B cell (primary cell): ENCODE measurements at regions not wholly inside any gene's neighbourhood (a gene's known extent, or its start where the extent isn't known, plus 50 kb on each side); places are given as distances from the start of the nearest gene placed in this dataset.

Experiments
- ATAC-seq: fragments of 200-7000 bp; cut with Tn5 transposase; one replicate; pipeline ENCODE4 v1.10.0; 2021; ENCODE audit warnings: low read depth, mild to moderate bottlenecking, moderate number of reproducible peaks, moderate library complexity
- CTCF ChIA-PET: fragments of 350-600 bp; sonication (Branson Sonifier 250); formaldehyde crosslinking; loops from one replicate; lab custom pipeline; 2021; ENCODE audit warnings: antibody characterized with exemption, inconsistent platforms; lab: Charles Lee
- POLR2A ChIA-PET: fragments of 350-600 bp; sonication (Branson Sonifier 250); formaldehyde crosslinking; loops from one replicate; lab custom pipeline; 2021; ENCODE audit warnings: antibody characterized with exemption; lab: Charles Lee
- DNase-seq: peaks from one replicate; pipeline ENCODE4 v3.0.0; 2013
- H2AFZ ChIP-seq: 2 replicates; pipeline ENCODE4 v1.6.1; 2012; ENCODE audit warnings: mild to moderate bottlenecking, low read depth, low read length; ENCODE audit not compliant: insufficient read depth, poor library complexity, severe bottlenecking
- H3K27ac ChIP-seq, 2 donors: 1 replicate in 1 of 2; 2 replicates in 1 of 2; pipeline ENCODE4 v1.5.1; 2012 to 2013; ENCODE audit warnings: low read length in 2 of 2, mild to moderate bottlenecking in 2 of 2, moderate library complexity in 1 of 2
- H3K27me3 ChIP-seq, 4 experiments: fragments of 200-600 bp in 1 of 4; sonication (generic) in 1 of 4; replicated peaks in 1 of 4; 1 replicate in 2 of 4; 2 replicates in 2 of 4; pipeline versions ENCODE4 v1.6.1 to v1.7.0; 2013 to 2016; ENCODE audit warnings: low read length in 3 of 4, mild to moderate bottlenecking in 2 of 4, mixed read lengths in 1 of 4, moderate library complexity in 1 of 4; ENCODE audit not compliant: insufficient read depth in 4 of 4, control insufficient read depth in 3 of 4; ENCODE audit errors: control extremely low read depth in 1 of 4
- H3K36me3 ChIP-seq, 2 experiments: replicated peaks in 1 of 2; 1 replicate in 1 of 2; 2 replicates in 1 of 2; pipeline versions ENCODE4 v1.6.1 to v1.7.1; 2013; ENCODE audit warnings: low read length in 1 of 2; ENCODE audit not compliant: insufficient read depth in 2 of 2, control insufficient read depth in 1 of 2; ENCODE audit errors: control extremely low read depth in 1 of 2, extremely low read depth in 1 of 2
- H3K4me1 ChIP-seq, 2 donors: fragments of 200-600 bp in 1 of 2; sonication (generic) in 1 of 2; 1 replicate in 1 of 2; 2 replicates in 1 of 2; pipeline versions ENCODE4 v1.5.1 to v1.6.1; 2013 to 2017; ENCODE audit warnings: low read length in 2 of 2; ENCODE audit not compliant: control insufficient read depth in 2 of 2, insufficient read depth in 2 of 2
- H3K4me2 ChIP-seq: replicated peaks from 2 replicates; pipeline ENCODE3; 2012; ENCODE audit warnings: mild to moderate bottlenecking, low read depth, low read length; ENCODE audit not compliant: poor library complexity, severe bottlenecking
- H3K4me3 ChIP-seq, 5 experiments: fragments of 200-600 bp in 1 of 5; sonication (generic) in 1 of 5; 1 replicate in 3 of 5; 2 replicates in 2 of 5; pipeline versions ENCODE4 v1.5.1 to v1.7.0; 2011 to 2016; ENCODE audit warnings: low read length in 4 of 5, mild to moderate bottlenecking in 4 of 5, low read depth in 2 of 5, control low read depth in 1 of 5, moderate library complexity in 1 of 5; ENCODE audit not compliant: insufficient read depth in 1 of 5; ENCODE audit errors: control extremely low read depth in 1 of 5, extremely low read depth in 1 of 5
- H3K79me2 ChIP-seq: fragments of 200-600 bp; sonication (generic); one replicate; pipeline ENCODE4 v1.6.0; 2016; ENCODE audit warnings: low read length; ENCODE audit not compliant: control insufficient read depth, insufficient read depth
- H3K9ac ChIP-seq: fragments of 200-600 bp; sonication (generic); 2 replicates; pipeline ENCODE4 v1.6.1; 2017; ENCODE audit warnings: mild to moderate bottlenecking, low read length, moderate library complexity
- H3K9me3 ChIP-seq, 3 donors: one replicate each; pipeline versions ENCODE4 v1.6.1 to v1.7.1; 2013; ENCODE audit warnings: low read length in 2 of 3; ENCODE audit not compliant: control insufficient read depth in 2 of 3, insufficient read depth in 1 of 3; ENCODE audit errors: control extremely low read depth in 1 of 3
- H4K20me1 ChIP-seq: 2 replicates; pipeline ENCODE4 v1.6.0; 2012; ENCODE audit warnings: mild to moderate bottlenecking, low read length; ENCODE audit not compliant: insufficient read depth, control insufficient read depth, poor library complexity, severe bottlenecking
- H3K27ac Mint-ChIP-seq: one replicate; pipeline ENCODE4 v1.8.0; 2021; ENCODE audit warnings: mixed read lengths
- H3K27me3 Mint-ChIP-seq: one replicate; pipeline ENCODE4 v1.8.0; 2021; ENCODE audit warnings: mixed read lengths
- H3K4me1 Mint-ChIP-seq: one replicate; pipeline ENCODE4 v1.8.0; 2021; ENCODE audit warnings: mixed read lengths
- H3K4me3 Mint-ChIP-seq: one replicate; pipeline ENCODE4 v1.8.0; 2021; ENCODE audit warnings: mixed read lengths
- H3K9me3 Mint-ChIP-seq: one replicate; pipeline ENCODE4 v1.8.0; 2022; ENCODE audit warnings: mixed read lengths; ENCODE audit not compliant: insufficient read depth
- EZH2 ChIP-seq: IDR thresholded peaks from 2 replicates; pipeline ENCODE4 v1.6.1; 2012; ENCODE audit warnings: borderline replicate concordance, low read depth, mild to moderate bottlenecking, moderate library complexity, low read length; ENCODE audit not compliant: insufficient read depth, poor library complexity, severe bottlenecking
- WGBS: methylation state at CpG from one replicate; pipeline ENCODE4 v1.1.5; 2013; ENCODE audit warnings: missing lambda C conversion rate; ENCODE audit not compliant: insufficient coverage; 5-methylcytosine and 5-hydroxymethylcytosine counted together
- intact Hi-C: fragments of 100-400 bp; cut with micrococcal nuclease; formaldehyde crosslinking; loops from one replicate; pipeline ENCODE4 v1.10.0; 2022
- TF ChIP-seq, protein P1 (sequence below): fragments of 200-600 bp; IDR thresholded peaks from one replicate; pipeline ENCODE4 v1.8.0; 2022; ENCODE audit warnings: antibody characterized with exemption, mild to moderate bottlenecking

GRCh38 chr15:94064676-94065313 lies 166.6 kb upstream of the MCTP2 start:
- ChIA-PET POLR2A (no interaction called here), CTCF (no interaction called here)
- Mint-ChIP-seq H3K27ac (no peak overlapping the region), H3K4me1 (no peaks in the 10 kb centered on the region), H3K27me3 (peaks cover 7% of the 10 kb centered on the region), H3K4me3 (no peak overlapping the region), H3K9me3 (peaks cover 7% of the 10 kb centered on the region)
- no peak overlapping the region for H3K4me3 ChIP-seq
- H3K9me3 ChIP-seq, result peaks cover 0 to 3% (median 0%) of the 10 kb centered on the region in 3 donors
- ATAC-seq, result no peak
- TF ChIP-seq, protein P1, sequence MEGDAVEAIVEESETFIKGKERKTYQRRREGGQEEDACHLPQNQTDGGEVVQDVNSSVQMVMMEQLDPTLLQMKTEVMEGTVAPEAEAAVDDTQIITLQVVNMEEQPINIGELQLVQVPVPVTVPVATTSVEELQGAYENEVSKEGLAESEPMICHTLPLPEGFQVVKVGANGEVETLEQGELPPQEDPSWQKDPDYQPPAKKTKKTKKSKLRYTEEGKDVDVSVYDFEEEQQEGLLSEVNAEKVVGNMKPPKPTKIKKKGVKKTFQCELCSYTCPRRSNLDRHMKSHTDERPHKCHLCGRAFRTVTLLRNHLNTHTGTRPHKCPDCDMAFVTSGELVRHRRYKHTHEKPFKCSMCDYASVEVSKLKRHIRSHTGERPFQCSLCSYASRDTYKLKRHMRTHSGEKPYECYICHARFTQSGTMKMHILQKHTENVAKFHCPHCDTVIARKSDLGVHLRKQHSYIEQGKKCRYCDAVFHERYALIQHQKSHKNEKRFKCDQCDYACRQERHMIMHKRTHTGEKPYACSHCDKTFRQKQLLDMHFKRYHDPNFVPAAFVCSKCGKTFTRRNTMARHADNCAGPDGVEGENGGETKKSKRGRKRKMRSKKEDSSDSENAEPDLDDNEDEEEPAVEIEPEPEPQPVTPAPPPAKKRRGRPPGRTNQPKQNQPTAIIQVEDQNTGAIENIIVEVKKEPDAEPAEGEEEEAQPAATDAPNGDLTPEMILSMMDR, result no peak
- TF ChIP-seq EZH2, result no peak
- intact Hi-C loops, result no loop called here
- no peak overlapping the region for H2AFZ ChIP-seq
- H3K36me3 ChIP-seq, result no peaks in the 10 kb centered on the region
- H3K4me1 ChIP-seq, result no peaks in the 10 kb centered on the region
- H3K27me3 ChIP-seq, result peaks cover 0 to 9% (median 0%) of the 10 kb centered on the region in 4 experiments
- no peaks in the 10 kb centered on the region for H4K20me1 ChIP-seq
- no peak for DNase-seq
- H3K4me2 ChIP-seq, result no peak overlapping the region
- WGBS, result 100% methylated on average over 2 of the region's 2 CpGs
- no peaks in the 10 kb centered on the region for H3K79me2 ChIP-seq
- no peak overlapping the region for H3K9ac ChIP-seq
- H3K27ac ChIP-seq, result no peak overlapping the region

DNA sequence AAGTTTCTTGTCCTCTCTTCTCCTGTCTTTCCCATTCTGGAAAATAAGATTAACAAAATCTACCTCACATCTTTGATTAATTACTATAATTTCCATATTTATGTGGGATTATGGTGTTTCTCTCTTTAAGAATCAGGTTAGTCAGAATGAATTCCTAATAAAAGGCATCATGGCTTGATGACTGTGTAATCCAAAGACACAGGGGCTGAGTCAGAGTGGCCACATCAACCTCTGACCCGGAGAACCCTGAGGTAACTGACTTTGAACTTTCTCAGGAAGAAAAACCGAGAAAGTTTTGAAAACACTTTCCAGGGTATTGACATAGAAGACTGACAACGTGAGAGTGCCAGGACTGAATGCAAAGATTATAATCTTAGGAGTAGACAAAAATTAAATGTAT lies 170.3 kb upstream of the MCTP2 start:
- intact Hi-C loops, result no loop called here
- Histone ChIP-seq H3K4me3 (no peak overlapping the region), H3K79me2 (no peaks in the 10 kb centered on the region), H3K36me3 (no peaks in the 10 kb centered on the region), H3K27me3 (peaks cover 0 to 12% (median 0%) of the 10 kb centered on the region in 4 experiments), H3K9me3 (no peaks in the 10 kb centered on the region), H4K20me1 (no peaks in the 10 kb centered on the region), H2AFZ (no peak overlapping the region), H3K4me2 (no peak overlapping the region), H3K4me1 (no peaks in the 10 kb centered on the region), H3K27ac (no peak overlapping the region), H3K9ac (no peak overlapping the region)
- Mint-ChIP-seq H3K27ac (no peak overlapping the region), H3K4me3 (no peak overlapping the region), H3K27me3 (peaks cover 29% of the 10 kb centered on the region), H3K4me1 (no peaks in the 10 kb centered on the region), H3K9me3 (no peaks in the 10 kb centered on the region)
- ATAC-seq (no peak), DNase-seq (no peak)
- 100% methylated on average over 1 of the region's 3 CpGs for WGBS
- CTCF ChIA-PET, result no interaction called here
- POLR2A ChIA-PET, result no interaction called here
- TF ChIP-seq, protein P1, result no peak
- no peak for TF ChIP-seq EZH2
